HG03342 (cell line): ENCODE measurements at regions not wholly inside any gene's neighbourhood (a gene's known extent, or its start where the extent isn't known, plus 50 kb on each side); places are given as distances from the start of the nearest gene placed in this dataset.

Experiments used
- ATAC-seq: cut with Tn5 transposase; IDR thresholded peaks from one replicate; pipeline ENCODE4 v1.9.1; 2021; ENCODE audit warnings: mild to moderate bottlenecking, moderate library complexity; ENCODE audit not compliant: unreplicated experiment

- ATAC-seq, result no peak
Measured at GRCh38 chr4:13840502-13841190, 213.1 kb upstream of the BOD1L1 start.

GRCh38 chr4:13844740-13845139 lies 217.2 kb upstream of the BOD1L1 start:
- no peak for ATAC-seq

GRCh38 chr4:13849778-13850177 lies 222.3 kb upstream of the BOD1L1 start:
- no peak for ATAC-seq

- ATAC-seq, result no peak
Measured at GRCh38 chr4:13851085-13851940, 223.8 kb upstream of the BOD1L1 start.

- no peak for ATAC-seq
Measured at GRCh38 chr4:13852411-13852810, 224.9 kb upstream of the BOD1L1 start.

GRCh38 chr4:13856387-13856786 lies 228.9 kb upstream of the BOD1L1 start:
- no peak for ATAC-seq

GRCh38 chr4:13857397-13857796 lies 229.9 kb upstream of the BOD1L1 start:
- ATAC-seq, result no peak

GRCh38 chr4:13857800-13858199 lies 230.3 kb upstream of the BOD1L1 start:
- ATAC-seq, result no peak

GRCh38 chr4:13859423-13859822 lies 231.9 kb upstream of the BOD1L1 start:
- no peak for ATAC-seq

- no peak for ATAC-seq
Measured at GRCh38 chr4:13860126-13860525, 232.6 kb upstream of the BOD1L1 start.

GRCh38 chr4:13865871-13866669 lies 238.5 kb upstream of the BOD1L1 start:
- ATAC-seq, result no peak

GRCh38 chr4:13866881-13867280 lies 239.4 kb upstream of the BOD1L1 start:
- ATAC-seq, result no peak

- no peak for ATAC-seq
Measured at GRCh38 chr4:13872155-13872554, 244.6 kb upstream of the BOD1L1 start.

GRCh38 chr4:13872955-13873354 lies 245.4 kb upstream of the BOD1L1 start:
- no peak for ATAC-seq

- no peak for ATAC-seq
Measured at GRCh38 chr4:13875181-13875580, 247.7 kb upstream of the BOD1L1 start.

- ATAC-seq, result no peak
Measured at GRCh38 chr4:13876131-13876530, 248.6 kb upstream of the BOD1L1 start.

- no peak for ATAC-seq
Measured at GRCh38 chr4:13876940-13877339, 249.4 kb upstream of the BOD1L1 start.

GRCh38 chr4:13877626-13878025 lies 250.1 kb upstream of the BOD1L1 start:
- no peak for ATAC-seq

GRCh38 chr4:13881892-13882291 lies 254.4 kb upstream of the BOD1L1 start:
- ATAC-seq, result no peak

GRCh38 chr4:13887010-13887409 lies 259.5 kb upstream of the BOD1L1 start:
- no peak for ATAC-seq

GRCh38 chr4:13888112-13888511 lies 260.6 kb upstream of the BOD1L1 start:
- no peak for ATAC-seq

- no peak for ATAC-seq
Measured at GRCh38 chr4:13891544-13891939, 264.0 kb upstream of the BOD1L1 start.
